ENCODE measurements at regions not wholly inside any gene's neighbourhood (a gene's known extent, or its start where the extent isn't known, plus 50 kb on each side); places are given as distances from the start of the nearest gene placed in this dataset.

- no peak for DNase-seq (ENCODE audit: low read depth)
These were observed 267.5 kb downstream of the PTEN start for GRCh38 chr10:88130912-88131311.

DNA sequence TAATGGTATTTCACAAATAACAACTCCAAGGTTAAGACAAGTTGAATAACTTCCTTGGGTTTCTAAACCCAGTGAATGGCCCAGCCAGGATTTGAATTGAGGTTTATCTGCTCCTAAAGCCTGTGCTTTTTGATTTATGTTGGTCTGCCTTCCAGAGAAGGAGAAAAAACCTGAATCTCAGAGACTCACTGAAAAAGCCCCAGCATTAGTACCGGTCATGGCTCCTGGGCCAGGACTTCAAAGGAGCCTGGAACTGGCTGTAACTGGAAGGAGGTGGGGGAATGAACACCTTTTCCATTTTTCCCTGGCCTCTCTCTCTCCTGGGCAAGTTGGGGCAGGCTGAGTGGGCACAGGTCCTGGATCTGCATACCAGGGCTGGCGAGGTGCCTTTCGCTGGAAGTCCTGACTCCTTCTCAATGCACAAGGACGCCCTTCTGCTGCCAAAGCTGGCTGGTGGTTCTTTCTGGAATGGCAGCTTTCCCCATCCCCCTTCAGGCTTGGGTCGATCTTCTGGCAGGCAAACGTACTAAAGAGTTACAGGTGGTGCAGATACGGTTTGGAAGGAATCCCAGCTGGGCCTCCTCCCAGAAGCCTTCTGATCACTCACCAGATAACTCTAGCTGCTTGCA, 268.2 kb downstream of the PTEN start:
- no peak for DNase-seq (ENCODE audit: low read depth)

- DNase-seq (ENCODE audit: low read depth) = no peak
These were observed 273.3 kb downstream of the PTEN start for GRCh38 chr10:88136712-88137111.

GRCh38 chr10:88138319-88138848, 275.0 kb downstream of the PTEN start:
- DNase-seq (ENCODE audit: low read depth) = no peak

- DNase-seq (ENCODE audit: low read depth) = no peak
These were observed 283.8 kb downstream of the PTEN start for GRCh38 chr10:88147000-88147798.

- no peak for DNase-seq (ENCODE audit: low read depth)
These were observed 286.5 kb downstream of the PTEN start for GRCh38 chr10:88149906-88150305.

- peak; percentile 59 for DNase-seq (ENCODE audit: low read depth)
These were observed 286.9 kb downstream of the PTEN start for GRCh38 chr10:88150339-88150738.

- DNase-seq (ENCODE audit: low read depth) = peak; percentile 67
These were observed 289.3 kb downstream of the PTEN start for GRCh38 chr10:88152728-88153133.

- no peak for DNase-seq (ENCODE audit: low read depth)
These were observed 291.3 kb downstream of the PTEN start for GRCh38 chr10:88154596-88155250.

- DNase-seq (ENCODE audit: low read depth) = peak; percentile 69
These were observed 292.9 kb downstream of the PTEN start for GRCh38 chr10:88156341-88156740.

DNA sequence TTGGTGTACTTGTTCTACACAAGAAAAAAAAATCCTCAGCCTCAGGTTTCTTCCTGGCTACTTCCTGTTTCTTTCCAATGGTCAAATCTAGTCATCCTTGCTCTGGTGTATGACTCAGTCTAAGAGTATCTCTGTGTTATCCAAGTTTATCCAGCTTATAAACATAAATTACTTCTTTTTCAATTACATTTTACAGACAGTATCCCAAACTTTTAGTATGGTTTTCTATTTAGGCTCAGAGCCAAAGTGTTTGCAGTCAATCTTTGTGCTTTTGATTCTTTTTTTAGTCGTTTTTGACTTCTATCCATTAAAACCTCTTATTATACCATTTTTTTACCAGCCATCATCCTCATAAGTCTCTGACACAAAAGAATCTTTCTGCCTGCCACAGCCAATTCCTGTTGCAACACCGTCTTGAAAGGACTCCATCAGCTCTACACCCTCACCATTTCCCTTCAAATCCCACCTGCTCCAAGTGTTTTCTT, 294.6 kb downstream of the PTEN start:
- no peak for DNase-seq (ENCODE audit: low read depth)

- DNase-seq (ENCODE audit: low read depth) = no peak
These were observed 295.2 kb downstream of the PTEN start for GRCh38 chr10:88158526-88159122.

GRCh38 chr10:88159127-88159829, 295.9 kb downstream of the PTEN start:
- DNase-seq (ENCODE audit: low read depth) = no peak

DNA sequence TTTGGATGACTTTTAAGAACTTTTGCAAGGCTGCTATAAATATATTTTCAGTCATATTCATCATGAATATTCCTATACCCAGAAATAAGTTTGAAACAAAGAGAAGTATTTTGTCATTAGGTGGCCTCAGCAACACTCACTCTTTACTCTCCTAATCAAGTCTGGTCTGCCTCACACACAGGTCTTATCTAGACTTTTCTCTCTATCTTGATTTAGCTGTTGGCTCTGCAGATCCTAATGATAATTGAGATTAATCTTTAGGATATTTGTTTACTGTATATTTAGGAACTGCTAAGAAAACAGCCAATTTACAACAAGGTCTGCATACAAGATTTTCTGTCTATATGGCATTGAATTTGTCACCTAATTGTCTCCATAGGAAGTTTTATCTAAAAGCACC, 297.6 kb downstream of the PTEN start:
- no peak for DNase-seq (ENCODE audit: low read depth)

DNA sequence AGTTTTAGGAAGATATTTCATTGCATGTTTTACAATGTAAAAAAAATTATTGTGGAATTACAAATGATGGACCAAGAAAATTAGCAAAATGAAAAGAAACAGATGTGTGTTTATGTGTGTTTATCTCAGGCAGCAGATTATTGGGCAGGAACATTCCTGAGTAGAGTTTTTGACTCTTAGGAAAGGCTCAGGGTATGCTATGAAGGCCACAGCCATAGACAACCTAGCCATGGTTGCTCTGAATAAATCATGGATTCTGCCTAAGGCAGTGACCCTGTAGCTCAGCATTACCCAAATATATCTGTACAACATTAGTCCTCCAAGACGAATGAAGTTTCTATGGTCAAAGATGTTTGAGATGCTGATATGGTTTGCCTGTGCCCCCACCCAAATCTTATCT, 298.3 kb downstream of the PTEN start:
- DNase-seq (ENCODE audit: low read depth) = no peak

DNA sequence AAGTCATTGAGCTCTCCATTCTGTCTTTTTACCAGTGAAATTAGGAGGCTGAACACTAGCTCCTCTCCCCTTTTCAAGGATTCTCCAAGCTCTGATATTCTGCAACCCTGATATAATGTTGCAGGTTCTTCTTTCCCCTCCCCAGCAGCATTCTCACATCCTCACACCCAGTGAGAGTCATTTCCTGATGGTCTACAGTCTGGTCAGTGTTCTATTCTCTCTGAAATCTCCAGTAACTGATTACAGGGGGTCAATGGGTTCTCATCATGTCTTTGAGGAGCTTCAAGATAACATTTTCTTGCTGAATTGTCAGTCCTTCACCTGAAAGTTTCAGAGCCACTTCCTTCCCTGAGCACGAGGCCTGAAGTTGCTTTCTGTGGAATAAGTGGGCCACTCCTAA, 299.4 kb downstream of the PTEN start:
- no peak for DNase-seq (ENCODE audit: low read depth)

GRCh38 chr10:88163572-88163971, 300.1 kb downstream of the PTEN start:
- DNase-seq (ENCODE audit: low read depth) = no peak

DNA sequence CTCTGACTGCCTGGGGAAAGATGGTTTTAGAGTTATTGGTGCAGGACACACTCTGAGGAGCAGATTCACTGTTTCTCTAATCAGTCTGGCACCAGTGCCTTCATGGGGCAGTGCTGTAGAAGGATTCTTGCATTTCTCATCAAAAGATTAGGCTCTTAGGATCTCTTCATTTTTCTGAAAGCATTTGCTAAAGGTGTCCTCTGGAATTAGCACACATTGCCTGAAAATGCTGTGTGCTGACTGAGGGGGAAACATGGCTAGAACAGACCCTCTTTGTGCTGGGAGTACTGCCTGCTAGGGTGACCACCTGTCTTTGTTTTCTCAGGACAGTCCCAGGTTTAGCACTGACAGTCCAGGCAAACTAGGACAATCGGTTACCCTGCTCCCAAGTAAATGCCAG, 301.0 kb downstream of the PTEN start:
- no peak for DNase-seq (ENCODE audit: low read depth)

- DNase-seq (ENCODE audit: low read depth) = no peak
These were observed 302.4 kb downstream of the PTEN start for GRCh38 chr10:88165849-88166271.

DNA sequence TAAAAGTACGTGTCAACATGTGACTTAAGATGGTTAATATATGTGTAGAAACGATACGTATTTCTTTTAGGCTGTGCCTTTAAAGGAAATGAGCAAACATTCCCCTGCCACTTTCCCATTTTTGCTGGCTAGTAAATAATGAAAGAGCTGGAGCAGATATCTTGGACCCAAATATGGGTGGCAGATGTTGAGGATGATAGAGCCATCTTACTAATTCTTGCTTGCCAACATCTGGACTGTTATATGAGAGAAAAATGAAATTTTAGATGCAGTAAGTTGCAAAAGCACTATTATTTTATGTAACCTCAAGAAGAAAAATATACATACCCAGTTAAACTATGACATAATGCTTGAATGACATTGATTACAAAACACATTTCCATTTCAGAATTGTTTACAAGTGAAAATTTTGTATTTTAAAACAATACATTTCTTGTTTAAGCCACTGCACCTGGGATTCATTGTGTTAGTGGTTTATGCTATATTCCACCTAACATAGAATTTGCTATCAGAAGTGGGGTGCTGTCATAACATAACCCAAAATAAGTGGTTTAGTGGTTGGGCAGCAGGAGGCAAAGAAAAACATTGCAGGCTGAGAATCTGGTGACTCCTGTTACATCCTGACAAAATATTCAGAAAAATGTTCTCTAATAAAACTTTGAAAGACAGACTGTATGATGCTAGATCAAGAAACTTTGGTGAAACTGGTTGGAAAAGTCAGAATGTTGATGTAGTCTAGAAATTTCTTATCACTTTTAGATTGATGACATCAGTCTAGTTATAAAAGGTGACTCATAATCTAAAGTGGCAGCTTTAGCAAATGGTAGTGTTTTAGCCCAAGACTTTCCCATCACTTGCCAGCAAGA, 305.0 kb downstream of the PTEN start:
- DNase-seq (ENCODE audit: low read depth) = no peak

DNA sequence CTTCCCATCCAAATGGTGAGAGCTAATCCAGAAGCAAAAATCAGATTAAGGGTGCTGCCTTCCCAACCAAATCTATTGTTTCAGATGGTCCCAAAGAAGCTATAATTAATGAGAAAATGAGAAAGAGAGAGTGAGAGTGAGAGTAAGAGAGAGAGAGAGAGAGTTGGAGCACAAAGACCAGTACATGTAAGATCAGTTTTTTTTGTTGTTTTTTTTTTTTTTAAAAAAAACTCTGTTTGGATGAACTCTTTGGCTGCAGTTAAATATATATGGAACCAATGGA, 305.6 kb downstream of the PTEN start:
- no peak for DNase-seq (ENCODE audit: low read depth)

Data from HS-27A (cell line).